Nephron (organoid): ENCODE measurements at regions not wholly inside any gene's neighbourhood (a gene's known extent, or its start where the extent isn't known, plus 50 kb on each side); places are given as distances from the start of the nearest gene placed in this dataset.
A peak's percentile ranks its signal among the peaks of the same experiment; 100 is the strongest.
"Not testable (repeated sequence)": the region's sequence is repeated elsewhere in the genome, so short reads cannot be mapped to it uniquely, and the experiment has no call there.

Experiments
- H3K27ac Mint-ChIP-seq, 3 experiments: 2 replicates each; pipeline ENCODE4 v1.8.0; 2020; ENCODE audit warnings: mixed read lengths in 3 of 3, mild to moderate bottlenecking in 2 of 3, moderate library complexity in 1 of 3
- H3K27me3 Mint-ChIP-seq: 2 replicates; pipeline ENCODE4 v1.8.0; 2021; ENCODE audit warnings: low read depth, mild to moderate bottlenecking, moderate library complexity, mixed read lengths
- H3K36me3 Mint-ChIP-seq: 2 replicates; pipeline ENCODE4 v1.8.0; 2020; ENCODE audit warnings: low read depth, mixed read lengths
- H3K4me1 Mint-ChIP-seq: 2 replicates; pipeline ENCODE4 v1.8.0; 2020; ENCODE audit warnings: mixed read lengths
- H3K4me3 Mint-ChIP-seq, 3 experiments: 2 replicates each; pipeline ENCODE4 v1.8.0; 2020; ENCODE audit warnings: mild to moderate bottlenecking in 3 of 3, mixed read lengths in 3 of 3, moderate library complexity in 2 of 3
- H3K9me3 Mint-ChIP-seq: 2 replicates; pipeline ENCODE4 v1.8.0; 2020; ENCODE audit warnings: mixed read lengths
- TF ChIP-seq, protein P1 (sequence below), 3 experiments: fragments of 200-600 bp; sonication (generic); IDR thresholded peaks; one replicate each; pipeline ENCODE4 v1.5.0; 2021; ENCODE audit warnings: antibody characterized with exemption in 3 of 3; ENCODE audit not compliant: unreplicated experiment in 3 of 3

DNA sequence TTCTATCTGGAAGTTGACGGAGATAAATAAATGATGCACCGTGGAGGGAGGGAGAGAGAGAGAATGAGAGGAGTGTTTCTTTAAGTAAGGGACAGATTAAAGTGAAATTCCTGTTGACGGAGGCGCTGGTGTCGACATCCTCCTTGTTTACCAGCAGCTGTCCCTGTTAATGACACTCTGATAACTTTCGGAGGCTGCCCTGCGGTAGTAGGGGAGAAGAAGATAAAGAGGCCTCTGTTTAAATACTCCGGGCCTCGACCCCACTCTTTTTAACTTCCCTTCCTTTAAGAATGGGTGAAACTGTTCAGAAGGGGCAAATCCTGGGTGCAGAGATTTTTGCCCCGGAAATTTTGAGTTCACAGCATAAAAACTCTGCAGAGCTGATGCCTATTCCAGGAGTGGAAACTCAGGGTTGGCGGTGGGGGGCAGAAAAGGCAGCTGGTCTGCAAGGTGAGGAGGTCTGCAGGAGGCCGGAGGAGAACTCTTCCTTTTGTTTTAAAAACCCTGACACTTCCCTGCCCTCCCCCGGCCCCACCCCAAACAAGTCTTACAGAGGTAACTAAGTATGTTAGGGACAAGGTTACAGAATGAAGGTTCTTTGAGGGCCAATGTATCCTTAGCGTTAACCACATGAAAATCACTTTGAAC, 276.6 kb upstream of the NR2F2 start:
- TF ChIP-seq, protein P1, sequence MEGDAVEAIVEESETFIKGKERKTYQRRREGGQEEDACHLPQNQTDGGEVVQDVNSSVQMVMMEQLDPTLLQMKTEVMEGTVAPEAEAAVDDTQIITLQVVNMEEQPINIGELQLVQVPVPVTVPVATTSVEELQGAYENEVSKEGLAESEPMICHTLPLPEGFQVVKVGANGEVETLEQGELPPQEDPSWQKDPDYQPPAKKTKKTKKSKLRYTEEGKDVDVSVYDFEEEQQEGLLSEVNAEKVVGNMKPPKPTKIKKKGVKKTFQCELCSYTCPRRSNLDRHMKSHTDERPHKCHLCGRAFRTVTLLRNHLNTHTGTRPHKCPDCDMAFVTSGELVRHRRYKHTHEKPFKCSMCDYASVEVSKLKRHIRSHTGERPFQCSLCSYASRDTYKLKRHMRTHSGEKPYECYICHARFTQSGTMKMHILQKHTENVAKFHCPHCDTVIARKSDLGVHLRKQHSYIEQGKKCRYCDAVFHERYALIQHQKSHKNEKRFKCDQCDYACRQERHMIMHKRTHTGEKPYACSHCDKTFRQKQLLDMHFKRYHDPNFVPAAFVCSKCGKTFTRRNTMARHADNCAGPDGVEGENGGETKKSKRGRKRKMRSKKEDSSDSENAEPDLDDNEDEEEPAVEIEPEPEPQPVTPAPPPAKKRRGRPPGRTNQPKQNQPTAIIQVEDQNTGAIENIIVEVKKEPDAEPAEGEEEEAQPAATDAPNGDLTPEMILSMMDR (IDR thresholded peaks at IDR 0.05; ENCODE audit: unreplicated experiment in 3 of 3), result no peak
- H3K4me1 Mint-ChIP-seq, result peaks cover 49% of the 10 kb centered on the region
- H3K4me3 Mint-ChIP-seq, result peak overlapping the region; percentile 55 to 80 (median 73)
- peak overlapping the region; percentile 87 to 97 (median 92) for H3K27ac Mint-ChIP-seq
- H3K9me3 Mint-ChIP-seq, result peaks cover 3% of the 10 kb centered on the region
- H3K36me3 Mint-ChIP-seq, result no peaks in the 10 kb centered on the region
- peaks cover 8% of the 10 kb centered on the region for H3K27me3 Mint-ChIP-seq

DNA sequence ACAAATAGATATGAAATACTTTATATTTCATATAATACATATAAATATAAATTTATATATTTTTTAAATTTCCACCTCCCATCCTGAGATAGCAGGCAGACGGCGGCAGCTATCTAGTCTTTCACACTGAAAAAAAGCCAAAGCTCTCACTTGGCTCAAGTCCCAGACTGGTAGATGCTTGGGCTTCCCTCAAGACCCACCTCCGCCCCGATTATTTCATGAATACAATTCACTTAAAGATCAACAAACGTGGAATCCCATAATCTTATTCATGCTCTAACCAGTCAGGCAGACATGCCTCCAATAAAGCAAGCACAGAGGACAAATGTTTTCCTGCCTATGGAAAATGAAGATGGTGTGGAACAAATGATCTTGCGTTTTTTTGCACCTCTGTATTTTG, 275.9 kb upstream of the NR2F2 start:
- H3K9me3 Mint-ChIP-seq, result peaks cover 3% of the 10 kb centered on the region
- H3K4me1 Mint-ChIP-seq, result peaks cover 49% of the 10 kb centered on the region
- H3K36me3 Mint-ChIP-seq, result no peaks in the 10 kb centered on the region
- peak overlapping the region in 2 of 3 experiments; percentile 24 to 47 for H3K4me3 Mint-ChIP-seq
- TF ChIP-seq, protein P1 (IDR thresholded peaks at IDR 0.05; ENCODE audit: unreplicated experiment in 3 of 3), result no peak
- peak overlapping the region; percentile 57 to 87 (median 70) for H3K27ac Mint-ChIP-seq
- peaks cover 8% of the 10 kb centered on the region for H3K27me3 Mint-ChIP-seq

DNA sequence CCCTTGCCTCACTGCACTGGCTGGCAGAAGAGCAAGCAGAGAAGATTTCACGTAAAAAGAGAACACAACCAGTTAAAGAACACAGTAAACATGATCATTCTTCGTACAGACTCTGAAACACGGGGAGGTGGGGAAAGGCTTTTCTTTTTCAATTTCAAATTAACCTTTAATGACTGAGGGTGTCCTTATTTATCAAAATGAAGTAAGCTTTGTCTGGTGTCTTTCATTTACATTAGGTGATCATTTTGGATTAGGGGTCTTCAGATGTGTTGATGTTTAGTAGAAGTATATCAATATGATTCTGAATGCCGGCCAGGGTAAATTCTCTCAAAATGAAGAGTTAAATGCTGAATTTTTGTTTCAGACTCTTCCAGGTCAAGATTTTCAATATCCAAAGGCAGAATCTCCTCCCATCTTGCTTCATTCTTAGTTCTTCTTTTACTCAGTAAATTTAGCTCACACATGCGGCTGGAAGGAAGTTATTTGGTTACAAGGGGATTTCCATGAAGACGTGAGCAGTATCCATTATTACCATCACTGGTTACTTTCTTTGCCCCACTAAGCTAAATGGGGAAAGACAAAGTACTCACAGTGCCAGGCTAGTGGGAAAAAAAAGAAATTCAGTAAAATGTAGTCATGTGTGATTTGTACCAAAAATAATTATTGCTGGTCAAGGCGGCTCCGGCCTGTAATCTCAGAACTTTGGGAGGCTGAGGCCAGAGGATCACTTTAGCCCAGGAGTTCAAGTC, 272.2 kb upstream of the NR2F2 start:
- H3K9me3 Mint-ChIP-seq, result peaks cover 9% of the 10 kb centered on the region
- no peaks in the 10 kb centered on the region for H3K36me3 Mint-ChIP-seq
- no peak overlapping the region for H3K4me3 Mint-ChIP-seq
- H3K27ac Mint-ChIP-seq, result peak overlapping the region in 2 of 3 experiments; percentile 18 to 52
- peaks cover 26% of the 10 kb centered on the region for H3K4me1 Mint-ChIP-seq
- TF ChIP-seq, protein P1 (IDR thresholded peaks at IDR 0.05; ENCODE audit: unreplicated experiment in 3 of 3), result no peak
- H3K27me3 Mint-ChIP-seq, result peaks cover 3% of the 10 kb centered on the region

DNA sequence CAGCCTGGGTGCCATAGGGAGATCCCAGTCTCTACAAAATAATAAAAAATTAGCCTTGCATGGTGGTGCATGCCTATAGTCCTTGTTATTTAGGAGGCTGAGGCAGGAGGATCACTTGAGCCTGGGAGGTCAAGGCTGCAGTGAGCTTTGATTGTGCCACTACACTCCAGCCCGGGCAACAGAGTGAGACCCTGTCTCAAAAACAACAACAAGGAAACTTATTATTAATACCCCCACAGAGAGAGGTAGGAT, 271.7 kb upstream of the NR2F2 start:
- not testable (repeated sequence) for H3K27me3 Mint-ChIP-seq, H3K4me3 Mint-ChIP-seq, H3K9me3 Mint-ChIP-seq, H3K27ac Mint-ChIP-seq, H3K36me3 Mint-ChIP-seq
- peaks cover 21% of the 10 kb centered on the region for H3K4me1 Mint-ChIP-seq

DNA sequence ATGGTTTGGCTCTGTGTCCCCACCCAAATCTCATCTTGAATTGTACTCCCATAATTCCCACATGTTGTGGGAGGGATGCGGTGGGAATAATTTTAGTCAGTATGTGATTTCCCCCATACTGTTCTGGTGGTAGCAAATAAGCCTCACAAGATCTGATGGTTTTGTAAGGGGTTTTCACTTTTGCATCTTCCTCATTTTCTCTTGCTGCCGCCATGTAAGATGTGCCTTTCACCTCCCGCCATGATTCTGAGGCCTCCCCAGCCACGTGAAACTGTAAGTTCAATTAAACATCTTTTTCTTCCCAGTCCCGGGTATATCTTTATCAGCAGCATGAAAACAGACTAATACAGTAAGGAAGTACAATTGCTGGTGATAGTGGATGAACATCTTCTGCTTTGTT, 269.9 kb upstream of the NR2F2 start:
- not testable (repeated sequence) for H3K4me3 Mint-ChIP-seq, H3K27ac Mint-ChIP-seq, H3K27me3 Mint-ChIP-seq, H3K36me3 Mint-ChIP-seq, H3K4me1 Mint-ChIP-seq, H3K9me3 Mint-ChIP-seq

DNA sequence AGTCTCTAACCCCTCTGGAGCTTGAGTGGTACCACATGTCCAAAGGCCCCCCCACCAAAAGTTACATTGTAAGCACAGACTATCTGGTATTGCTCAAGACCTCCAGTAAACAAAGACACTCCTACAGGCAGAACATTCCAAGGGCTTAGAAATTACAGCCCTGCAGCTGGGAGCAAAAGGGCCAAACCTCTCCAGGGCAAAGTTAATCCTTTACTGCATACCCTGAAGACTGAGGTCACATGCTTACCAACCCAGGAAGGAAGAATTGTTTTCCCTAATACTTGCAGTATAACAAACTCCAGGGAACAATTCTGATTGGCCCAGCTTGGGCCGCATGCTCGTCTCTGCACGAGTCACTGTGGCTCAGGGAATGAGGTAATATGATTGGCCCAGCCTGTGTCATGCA, 266.1 kb upstream of the NR2F2 start:
- H3K4me1 Mint-ChIP-seq, result no peaks in the 10 kb centered on the region

More for the DNA sequence above, 266.1 kb upstream of the NR2F2 start:
- H3K27ac Mint-ChIP-seq, result no peak overlapping the region
- H3K4me3 Mint-ChIP-seq, result no peak overlapping the region
- H3K9me3 Mint-ChIP-seq, result peaks cover 6% of the 10 kb centered on the region
- TF ChIP-seq, protein P1 (IDR thresholded peaks at IDR 0.05; ENCODE audit: unreplicated experiment in 3 of 3), result no peak
- H3K36me3 Mint-ChIP-seq, result no peaks in the 10 kb centered on the region
- H3K27me3 Mint-ChIP-seq, result peaks cover 3% of the 10 kb centered on the region
